Effector memory CD4-positive, alpha-beta T cell (primary cell): ENCODE measurements at regions not wholly inside any gene's neighbourhood (a gene's known extent, or its start where the extent isn't known, plus 50 kb on each side); places are given as distances from the start of the nearest gene placed in this dataset.

Experiments used
- DNase-seq, 3 donors: peaks; one replicate each; pipeline ENCODE4 v3.0.0-alpha.2; 2020
- H3K27ac ChIP-seq: 2 replicates; pipeline ENCODE4 v1.7.0; 2013; ENCODE audit warnings: mild to moderate bottlenecking, low read length, moderate library complexity; ENCODE audit not compliant: insufficient read depth, poor library complexity, severe bottlenecking
- H3K27me3 ChIP-seq: replicated peaks from 2 replicates; pipeline ENCODE4 v1.7.0; 2013; ENCODE audit warnings: mild to moderate bottlenecking, low read length; ENCODE audit not compliant: insufficient read depth, control insufficient read depth, poor library complexity, severe bottlenecking
- H3K36me3 ChIP-seq: 2 replicates; pipeline ENCODE4 v1.7.0; 2013; ENCODE audit warnings: mild to moderate bottlenecking, low read length, moderate library complexity; ENCODE audit not compliant: control insufficient read depth, insufficient read depth
- H3K4me1 ChIP-seq: 2 replicates; pipeline ENCODE4 v1.7.0; 2013; ENCODE audit warnings: low read length, mild to moderate bottlenecking; ENCODE audit not compliant: control insufficient read depth, insufficient read depth, poor library complexity, severe bottlenecking
- H3K4me3 ChIP-seq: 2 replicates; pipeline ENCODE4 v1.7.0; 2013; ENCODE audit warnings: low read length, low read depth, mild to moderate bottlenecking; ENCODE audit not compliant: insufficient read depth, poor library complexity, severe bottlenecking
- H3K9me3 ChIP-seq: 2 replicates; pipeline ENCODE4 v1.7.0; 2013; ENCODE audit warnings: mild to moderate bottlenecking, low read length, moderate library complexity; ENCODE audit not compliant: control insufficient read depth

GRCh38 chr9:21677387-21677786 lies 125.0 kb upstream of the MTAP start:
- Histone ChIP-seq H3K27ac (no peak overlapping the region), H3K4me1 (no peaks in the 10 kb centered on the region)
- no peak for DNase-seq

DNA sequence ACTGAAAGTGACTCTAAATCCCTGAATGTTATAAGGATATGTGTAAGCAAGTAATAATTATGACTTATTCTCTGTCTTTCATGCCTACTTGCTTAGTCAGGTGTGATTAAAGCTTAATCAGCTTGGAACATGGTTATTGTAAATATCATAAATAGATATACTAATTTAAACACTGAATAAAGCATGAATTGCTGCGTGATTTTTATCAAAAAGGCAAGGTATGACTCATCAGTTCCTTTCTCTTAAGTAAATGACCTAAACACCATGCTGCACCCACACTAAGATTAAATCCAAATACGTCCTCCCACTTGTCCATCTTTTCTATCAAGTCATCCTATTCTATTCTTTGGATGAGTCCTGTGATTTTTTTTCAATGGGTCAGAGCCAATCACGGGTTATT lies 124.6 kb upstream of the MTAP start:
- H3K9me3 ChIP-seq: no peaks in the 10 kb centered on the region
- H3K36me3 ChIP-seq: no peaks in the 10 kb centered on the region
- H3K27me3 ChIP-seq: no peaks in the 10 kb centered on the region
- DNase-seq: no peak
- no peak overlapping the region for H3K27ac ChIP-seq
- no peaks in the 10 kb centered on the region for H3K4me1 ChIP-seq
- no peak overlapping the region for H3K4me3 ChIP-seq

More at GRCh38 chr9:21677387-21677786, 125.0 kb upstream of the MTAP start:
- Histone ChIP-seq H3K4me3 (no peak overlapping the region), H3K27me3 (no peaks in the 10 kb centered on the region), H3K36me3 (no peaks in the 10 kb centered on the region), H3K9me3 (no peaks in the 10 kb centered on the region)

- Histone ChIP-seq H3K4me3 (no peak overlapping the region), H3K9me3 (no peaks in the 10 kb centered on the region), H3K4me1 (no peaks in the 10 kb centered on the region), H3K27ac (no peak overlapping the region), H3K36me3 (no peaks in the 10 kb centered on the region), H3K27me3 (no peaks in the 10 kb centered on the region)
- no peak for DNase-seq
These were observed 123.0 kb upstream of the MTAP start for GRCh38 chr9:21679432-21679831.

GRCh38 chr9:21680590-21680989 lies 121.8 kb upstream of the MTAP start:
- Histone ChIP-seq H3K4me1 (no peaks in the 10 kb centered on the region), H3K9me3 (no peaks in the 10 kb centered on the region), H3K27me3 (no peaks in the 10 kb centered on the region), H3K36me3 (no peaks in the 10 kb centered on the region), H3K27ac (no peak overlapping the region), H3K4me3 (no peak overlapping the region)
- DNase-seq: no peak

DNA sequence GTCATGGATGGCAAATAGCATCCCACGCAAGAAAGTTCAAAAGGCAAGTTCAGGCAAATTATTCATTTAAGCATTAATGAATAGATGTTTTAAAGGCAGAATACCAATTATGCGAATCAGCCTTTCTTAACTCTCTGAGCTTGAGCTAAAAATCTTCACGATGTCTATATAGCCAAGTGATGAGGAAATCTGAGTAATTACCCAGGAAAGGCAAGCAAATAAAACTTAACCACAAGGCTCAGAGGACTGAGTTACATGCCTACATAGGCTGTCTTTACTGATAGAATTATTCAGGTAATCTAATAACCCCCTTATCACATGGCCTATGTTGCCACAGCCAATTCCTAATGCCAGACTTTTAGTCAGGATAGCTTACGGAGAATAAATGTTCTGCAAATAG lies 120.8 kb upstream of the MTAP start:
- Histone ChIP-seq H3K4me3 (no peak overlapping the region), H3K27ac (no peak overlapping the region), H3K36me3 (no peaks in the 10 kb centered on the region), H3K9me3 (no peaks in the 10 kb centered on the region), H3K27me3 (no peaks in the 10 kb centered on the region), H3K4me1 (no peaks in the 10 kb centered on the region)
- no peak for DNase-seq

DNA sequence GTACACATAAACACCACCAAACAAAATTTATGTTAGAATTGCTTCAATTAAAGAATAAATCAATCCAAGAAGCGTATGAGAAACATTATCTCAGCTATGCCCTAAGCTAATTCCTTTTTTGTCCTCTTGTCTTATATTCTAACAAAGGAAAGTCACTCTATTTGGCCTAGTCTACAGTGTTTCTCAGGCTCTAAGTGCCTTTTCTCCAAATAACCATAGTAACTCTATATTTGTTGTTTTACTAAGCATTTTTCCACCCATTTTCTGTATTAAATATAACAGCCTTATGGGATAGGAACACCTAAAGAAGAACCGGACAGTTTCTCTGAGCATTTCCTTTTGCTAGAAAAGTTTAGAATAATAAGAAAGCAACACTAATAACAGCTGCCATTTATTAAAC lies 120.1 kb upstream of the MTAP start:
- no peak overlapping the region for H3K27ac ChIP-seq
- no peak overlapping the region for H3K4me3 ChIP-seq
- H3K4me1 ChIP-seq: no peaks in the 10 kb centered on the region

DNA sequence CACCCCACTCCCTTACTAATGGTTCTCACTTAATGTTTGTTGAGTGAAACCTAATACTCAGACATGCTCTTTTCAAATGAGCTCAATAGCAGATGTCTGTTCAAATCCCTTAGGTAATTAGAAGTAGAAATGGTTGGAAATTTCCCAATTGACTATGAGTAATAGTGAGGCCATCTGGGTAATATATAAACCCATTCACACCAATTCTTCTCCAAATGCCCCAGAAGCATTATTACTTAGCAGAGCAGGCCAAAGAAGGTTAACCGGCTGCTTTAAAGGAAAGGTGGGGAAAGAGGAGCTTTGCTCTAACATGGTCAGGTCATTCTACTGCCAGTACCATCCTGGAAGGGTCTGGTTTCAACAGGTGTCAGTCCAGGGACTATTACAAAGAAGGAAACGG lies 119.5 kb upstream of the MTAP start:
- DNase-seq: no peak
- no peaks in the 10 kb centered on the region for H3K4me1 ChIP-seq
- H3K9me3 ChIP-seq: no peaks in the 10 kb centered on the region
- no peak overlapping the region for H3K4me3 ChIP-seq
- H3K27me3 ChIP-seq: no peaks in the 10 kb centered on the region
- no peak overlapping the region for H3K27ac ChIP-seq
- no peaks in the 10 kb centered on the region for H3K36me3 ChIP-seq

More for the DNA sequence above, 120.1 kb upstream of the MTAP start:
- H3K9me3 ChIP-seq: no peaks in the 10 kb centered on the region
- no peak for DNase-seq
- no peaks in the 10 kb centered on the region for H3K36me3 ChIP-seq
- no peaks in the 10 kb centered on the region for H3K27me3 ChIP-seq

DNA sequence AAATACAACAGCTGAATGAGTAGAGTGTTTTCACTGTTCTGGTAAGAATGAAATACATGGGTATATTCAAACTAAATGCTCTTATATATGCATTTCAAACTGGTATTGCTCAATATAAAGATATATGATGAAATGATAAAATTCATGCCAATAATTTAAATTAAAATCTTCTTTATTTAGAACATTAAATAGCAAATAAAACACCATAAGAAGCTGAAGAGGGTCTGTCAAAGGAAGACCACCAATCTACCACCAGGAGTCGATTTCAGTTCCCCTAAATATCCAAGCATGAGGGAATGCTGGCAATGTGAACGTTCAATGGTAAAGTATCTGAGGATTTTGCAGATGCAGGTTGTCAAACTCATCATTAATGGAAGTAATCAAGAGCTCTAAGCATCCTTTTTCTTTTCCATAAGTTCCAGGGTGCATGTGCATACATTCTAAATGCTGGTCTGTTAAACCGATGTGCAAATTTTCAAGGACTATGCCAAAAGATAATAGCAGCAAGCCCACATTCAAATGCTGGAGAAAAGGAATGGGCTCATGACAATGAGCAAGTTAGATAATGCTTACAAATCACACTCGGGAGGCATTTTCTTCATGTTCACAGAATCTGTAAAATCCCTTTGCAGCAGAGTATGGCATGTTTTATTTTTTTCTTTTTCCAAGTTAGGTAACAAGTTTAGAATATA lies 118.8 kb upstream of the MTAP start:
- Histone ChIP-seq H3K4me1 (no peaks in the 10 kb centered on the region), H3K4me3 (no peak overlapping the region), H3K27ac (no peak overlapping the region), H3K36me3 (no peaks in the 10 kb centered on the region), H3K27me3 (no peaks in the 10 kb centered on the region), H3K9me3 (no peaks in the 10 kb centered on the region)
- no peak for DNase-seq

DNA sequence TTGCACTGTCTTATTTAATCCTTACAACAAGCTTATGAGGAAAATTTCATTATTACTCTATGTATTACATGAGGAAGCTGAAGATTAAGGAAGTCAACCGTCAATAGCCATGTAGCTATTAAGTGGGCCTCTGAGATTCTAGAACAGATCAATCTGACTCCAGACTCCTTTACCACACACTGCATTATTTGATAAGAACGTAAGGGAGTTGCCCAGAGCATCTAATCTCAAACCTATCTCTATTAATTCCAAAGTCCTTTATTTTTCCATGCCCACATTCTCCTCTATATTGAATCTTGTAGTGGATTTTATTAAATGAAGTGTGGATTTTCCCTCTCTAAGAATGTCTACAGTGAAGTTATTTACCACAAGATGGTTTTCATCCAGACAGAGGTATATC lies 118.2 kb upstream of the MTAP start:
- H3K9me3 ChIP-seq: no peaks in the 10 kb centered on the region
- H3K27ac ChIP-seq: no peak overlapping the region
- H3K27me3 ChIP-seq: no peaks in the 10 kb centered on the region
- no peaks in the 10 kb centered on the region for H3K4me1 ChIP-seq
- no peak for DNase-seq
- no peaks in the 10 kb centered on the region for H3K36me3 ChIP-seq
- no peak overlapping the region for H3K4me3 ChIP-seq

DNA sequence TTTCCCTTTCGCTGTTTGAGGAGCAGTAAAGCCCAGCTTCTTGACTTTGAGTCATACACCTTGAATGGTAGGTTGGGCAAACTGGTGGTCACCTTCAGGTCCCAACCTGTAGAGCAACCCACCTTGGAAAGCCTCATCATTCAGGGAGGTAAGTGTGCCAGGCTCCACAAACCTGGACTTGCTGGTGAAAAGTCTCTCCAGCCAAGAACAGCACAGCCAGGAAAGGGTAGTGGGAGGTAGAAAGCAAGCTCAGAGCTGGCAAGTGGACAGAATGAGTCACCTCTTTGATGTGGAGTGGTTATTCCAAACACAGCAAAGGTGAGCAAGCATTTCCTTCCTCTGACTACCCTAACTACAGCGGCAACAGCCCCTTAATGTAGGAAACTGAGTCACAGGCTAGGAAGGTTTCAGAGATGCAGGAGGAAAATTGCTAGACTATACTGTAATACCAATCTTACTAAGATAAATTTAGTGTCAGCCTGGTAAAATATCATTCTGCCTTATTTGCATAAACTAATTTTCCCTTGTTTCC lies 117.5 kb upstream of the MTAP start:
- Histone ChIP-seq H3K4me1 (no peaks in the 10 kb centered on the region), H3K4me3 (no peak overlapping the region), H3K36me3 (no peaks in the 10 kb centered on the region), H3K27me3 (no peaks in the 10 kb centered on the region), H3K9me3 (no peaks in the 10 kb centered on the region), H3K27ac (no peak overlapping the region)
- no peak for DNase-seq
